Activated gamma-delta T cell (primary cell): ENCODE measurements at regions not wholly inside any gene's neighbourhood (a gene's known extent, or its start where the extent isn't known, plus 50 kb on each side); places are given as distances from the start of the nearest gene placed in this dataset.

Experiments used
- DNase-seq: peaks from one replicate; lab custom pipeline; 2025; lab: John Stamatoyannopoulos, UW

GRCh38 chr9:31100311-31100710 lies 1284.1 kb upstream of the ACO1 start:
- no peak for DNase-seq

- no peak for DNase-seq
Observed at GRCh38 chr9:31103836-31104235, 1280.6 kb upstream of the ACO1 start.

- no peak for DNase-seq
Observed at GRCh38 chr9:31104249-31104648, 1280.2 kb upstream of the ACO1 start.

- DNase-seq: no peak
Observed at GRCh38 chr9:31112491-31112890, 1272.0 kb upstream of the ACO1 start.

GRCh38 chr9:31114346-31114745 lies 1270.1 kb upstream of the ACO1 start:
- no peak for DNase-seq

- DNase-seq: no peak
Observed at GRCh38 chr9:31119890-31120454, 1264.5 kb upstream of the ACO1 start.

- no peak for DNase-seq
Observed at GRCh38 chr9:31124389-31124788, 1260.1 kb upstream of the ACO1 start.

- DNase-seq: no peak
Observed at GRCh38 chr9:31135567-31135966, 1248.9 kb upstream of the ACO1 start.

GRCh38 chr9:31136524-31136923 lies 1247.9 kb upstream of the ACO1 start:
- no peak for DNase-seq

- DNase-seq: no peak
Observed at GRCh38 chr9:31137176-31138160, 1247.0 kb upstream of the ACO1 start.

GRCh38 chr9:31140316-31140715 lies 1244.1 kb upstream of the ACO1 start:
- no peak for DNase-seq

GRCh38 chr9:31142456-31142855 lies 1242.0 kb upstream of the ACO1 start:
- no peak for DNase-seq

GRCh38 chr9:31144614-31145013 lies 1239.8 kb upstream of the ACO1 start:
- DNase-seq: no peak

- DNase-seq: no peak
Observed at GRCh38 chr9:31146485-31147166, 1237.8 kb upstream of the ACO1 start.

- DNase-seq: no peak
Observed at GRCh38 chr9:31153250-31153840, 1231.1 kb upstream of the ACO1 start.

- DNase-seq: no peak
Observed at GRCh38 chr9:31166516-31166915, 1217.9 kb upstream of the ACO1 start.

- DNase-seq: no peak
Observed at GRCh38 chr9:31168161-31168560, 1216.3 kb upstream of the ACO1 start.

GRCh38 chr9:31174681-31175080 lies 1209.8 kb upstream of the ACO1 start:
- DNase-seq: no peak

- DNase-seq: no peak
Observed at GRCh38 chr9:31183866-31184265, 1200.6 kb upstream of the ACO1 start.

- no peak for DNase-seq
Observed at GRCh38 chr9:31185831-31186230, 1198.6 kb upstream of the ACO1 start.

GRCh38 chr9:31188496-31188895 lies 1195.9 kb upstream of the ACO1 start:
- no peak for DNase-seq

GRCh38 chr9:31210978-31211570 lies 1173.4 kb upstream of the ACO1 start:
- DNase-seq: no peak
